SJSA1 (cell line): ENCODE measurements at regions not wholly inside any gene's neighbourhood (a gene's known extent, or its start where the extent isn't known, plus 50 kb on each side); places are given as distances from the start of the nearest gene placed in this dataset.
A peak's percentile ranks its signal among the peaks of the same experiment; 100 is the strongest.

Source experiments
- DNase-seq, 2 experiments: peaks; one replicate each; pipeline ENCODE4 v3.0.0-alpha.2; 2015 to 2020; ENCODE audit warnings: low spot score in 2 of 2, low read depth in 1 of 2
- H3K27ac ChIP-seq: fragments of 250-450 bp; sonication (Bioruptor Pico); 2 replicates; pipeline ENCODE4 v1.5.1; 2020; ENCODE audit warnings: mild to moderate bottlenecking, moderate library complexity
- H3K27me3 ChIP-seq: fragments of 250-450 bp; sonication (Bioruptor Pico); replicated peaks from 2 replicates; pipeline ENCODE4 v1.5.1; 2020; ENCODE audit warnings: mild to moderate bottlenecking, moderate library complexity
- H3K36me3 ChIP-seq: fragments of 250-450 bp; sonication (Bioruptor Pico); 2 replicates; pipeline ENCODE4 v1.5.1; 2020; ENCODE audit warnings: mild to moderate bottlenecking
- H3K4me1 ChIP-seq: fragments of 250-450 bp; sonication (Bioruptor Pico); replicated peaks from 2 replicates; pipeline ENCODE4 v1.6.1; 2021; ENCODE audit warnings: mild to moderate bottlenecking
- H3K4me3 ChIP-seq: fragments of 250-450 bp; sonication (Bioruptor Pico); 2 replicates; pipeline ENCODE4 v1.5.1; 2020; ENCODE audit warnings: mild to moderate bottlenecking
- H3K9me3 ChIP-seq: fragments of 250-450 bp; sonication (Bioruptor Pico); replicated peaks from 2 replicates; pipeline ENCODE4 v1.5.1; 2020; ENCODE audit warnings: mild to moderate bottlenecking

GRCh38 chr2:58645017-58645416 is 403.9 kb upstream of the FANCL start:
- no peaks in the 10 kb centered on the region for H3K9me3 ChIP-seq
- H3K36me3 ChIP-seq: no peaks in the 10 kb centered on the region
- H3K4me3 ChIP-seq: no peak overlapping the region
- no peak overlapping the region for H3K27ac ChIP-seq
- no peaks in the 10 kb centered on the region for H3K27me3 ChIP-seq
- no peaks in the 10 kb centered on the region for H3K4me1 ChIP-seq
- DNase-seq: no peak

GRCh38 chr2:58644451-58644850 is 403.3 kb upstream of the FANCL start:
- DNase-seq: no peak
- Histone ChIP-seq H3K4me1 (no peaks in the 10 kb centered on the region), H3K27me3 (no peaks in the 10 kb centered on the region), H3K9me3 (no peaks in the 10 kb centered on the region), H3K27ac (no peak overlapping the region), H3K4me3 (no peak overlapping the region), H3K36me3 (no peaks in the 10 kb centered on the region)

GRCh38 chr2:58641001-58641400 is 399.9 kb upstream of the FANCL start:
- no peak for DNase-seq
- H3K4me1 ChIP-seq: peaks cover 7% of the 10 kb centered on the region; the same call in 1 of the 2 replicates
- H3K4me3 ChIP-seq: no peak overlapping the region
- H3K9me3 ChIP-seq: no peaks in the 10 kb centered on the region
- no peaks in the 10 kb centered on the region for H3K27me3 ChIP-seq
- H3K36me3 ChIP-seq: no peaks in the 10 kb centered on the region
- H3K27ac ChIP-seq: no peak overlapping the region

GRCh38 chr2:58640042-58640441 is 398.9 kb upstream of the FANCL start:
- Histone ChIP-seq H3K27ac (no peak overlapping the region), H3K4me3 (no peak overlapping the region), H3K27me3 (no peaks in the 10 kb centered on the region), H3K4me1 (peaks cover 7% of the 10 kb centered on the region; the same call in 1 of the 2 replicates), H3K9me3 (no peaks in the 10 kb centered on the region; the same call in 1 of the 2 replicates), H3K36me3 (no peaks in the 10 kb centered on the region)
- DNase-seq: no peak

- no peak for DNase-seq
- H3K4me3 ChIP-seq: no peak overlapping the region
- no peaks in the 10 kb centered on the region for H3K36me3 ChIP-seq
- no peaks in the 10 kb centered on the region for H3K27me3 ChIP-seq
- peaks cover 22% of the 10 kb centered on the region for H3K4me1 ChIP-seq
- no peak overlapping the region for H3K27ac ChIP-seq
- H3K9me3 ChIP-seq: no peaks in the 10 kb centered on the region; the same call in 1 of the 2 replicates
These were observed 397.2 kb upstream of the FANCL start for GRCh38 chr2:58638256-58638805.

GRCh38 chr2:58636872-58637271 is 395.7 kb upstream of the FANCL start:
- no peaks in the 10 kb centered on the region for H3K27me3 ChIP-seq
- no peaks in the 10 kb centered on the region for H3K36me3 ChIP-seq
- H3K4me1 ChIP-seq: peaks cover 23% of the 10 kb centered on the region
- H3K4me3 ChIP-seq: no peak overlapping the region
- no peak overlapping the region for H3K27ac ChIP-seq
- no peak for DNase-seq
- H3K9me3 ChIP-seq: no peaks in the 10 kb centered on the region; the same call in 1 of the 2 replicates

- no peak for DNase-seq
- Histone ChIP-seq H3K27me3 (no peaks in the 10 kb centered on the region), H3K4me1 (peaks cover 23% of the 10 kb centered on the region), H3K4me3 (no peak overlapping the region), H3K9me3 (no peaks in the 10 kb centered on the region; the same call in 1 of the 2 replicates), H3K27ac (no peak overlapping the region), H3K36me3 (no peaks in the 10 kb centered on the region)
These were observed 394.8 kb upstream of the FANCL start for GRCh38 chr2:58635801-58636375.

- Histone ChIP-seq H3K27ac (peak overlapping the region; percentile 31), H3K9me3 (no peaks in the 10 kb centered on the region; the same call in 1 of the 2 replicates), H3K4me1 (peaks cover 23% of the 10 kb centered on the region), H3K36me3 (no peaks in the 10 kb centered on the region), H3K4me3 (no peak overlapping the region), H3K27me3 (no peaks in the 10 kb centered on the region)
- DNase-seq: peak in 1 of 2 experiments; percentile 19
These were observed 393.7 kb upstream of the FANCL start for GRCh38 chr2:58634653-58635370.

GRCh38 chr2:58633613-58634365 is 392.7 kb upstream of the FANCL start:
- peak in 1 of 2 experiments; percentile 49 for DNase-seq
- Histone ChIP-seq H3K4me3 (no peak overlapping the region), H3K27me3 (no peaks in the 10 kb centered on the region), H3K9me3 (no peaks in the 10 kb centered on the region; the same call in 1 of the 2 replicates), H3K27ac (peak overlapping the region; percentile 31), H3K4me1 (peaks cover 22% of the 10 kb centered on the region), H3K36me3 (no peaks in the 10 kb centered on the region)

GRCh38 chr2:58631986-58632385 is 390.9 kb upstream of the FANCL start:
- Histone ChIP-seq H3K36me3 (no peaks in the 10 kb centered on the region), H3K27me3 (no peaks in the 10 kb centered on the region), H3K9me3 (no peaks in the 10 kb centered on the region; the same call in 1 of the 2 replicates), H3K27ac (no peak overlapping the region), H3K4me3 (no peak overlapping the region), H3K4me1 (peaks cover 15% of the 10 kb centered on the region)
- no peak for DNase-seq

- Histone ChIP-seq H3K27me3 (no peaks in the 10 kb centered on the region), H3K9me3 (no peaks in the 10 kb centered on the region), H3K27ac (no peak overlapping the region), H3K4me1 (peaks cover 14% of the 10 kb centered on the region), H3K4me3 (no peak overlapping the region), H3K36me3 (no peaks in the 10 kb centered on the region)
- DNase-seq: no peak
These were observed 388.5 kb upstream of the FANCL start for GRCh38 chr2:58629545-58630119.

GRCh38 chr2:58620896-58621295 is 379.8 kb upstream of the FANCL start:
- no peak overlapping the region for H3K4me3 ChIP-seq
- peaks cover 3% of the 10 kb centered on the region; the same call in 1 of the 2 replicates for H3K27me3 ChIP-seq
- no peak for DNase-seq
- H3K4me1 ChIP-seq: no peaks in the 10 kb centered on the region
- no peaks in the 10 kb centered on the region for H3K36me3 ChIP-seq
- no peaks in the 10 kb centered on the region for H3K9me3 ChIP-seq
- no peak overlapping the region for H3K27ac ChIP-seq

GRCh38 chr2:58620093-58620492 is 379.0 kb upstream of the FANCL start:
- DNase-seq: no peak
- H3K27me3 ChIP-seq: peaks cover 3% of the 10 kb centered on the region; the same call in 1 of the 2 replicates
- no peaks in the 10 kb centered on the region for H3K4me1 ChIP-seq
- no peak overlapping the region for H3K27ac ChIP-seq
- H3K9me3 ChIP-seq: no peaks in the 10 kb centered on the region
- no peaks in the 10 kb centered on the region for H3K36me3 ChIP-seq
- no peak overlapping the region for H3K4me3 ChIP-seq
